GM23248 (cell line): ENCODE measurements at regions not wholly inside any gene's neighbourhood (a gene's known extent, or its start where the extent isn't known, plus 50 kb on each side); places are given as distances from the start of the nearest gene placed in this dataset.

ENCODE experiments used
- DNase-seq: peaks from one replicate; pipeline ENCODE4 v3.0.0-alpha.2; 2015
- H2AFZ ChIP-seq: fragments of 200-600 bp; sonication (generic); 2 replicates; pipeline ENCODE4 v1.6.1; 2016; ENCODE audit warnings: antibody characterized with exemption
- H3F3A ChIP-seq: fragments of 200-600 bp; sonication (generic); 2 replicates; pipeline ENCODE4 v1.6.1; 2016; ENCODE audit warnings: mild to moderate bottlenecking, antibody characterized with exemption, mixed run types; ENCODE audit not compliant: insufficient read depth
- H3K27ac ChIP-seq: fragments of 200-600 bp; sonication (generic); 2 replicates; pipeline ENCODE4 v1.5.1; 2016; ENCODE audit warnings: mild to moderate bottlenecking
- H3K27me3 ChIP-seq: fragments of 200-600 bp; sonication (generic); replicated peaks from 2 replicates; pipeline ENCODE4 v1.6.1; 2016; ENCODE audit warnings: mild to moderate bottlenecking; ENCODE audit not compliant: insufficient read depth
- H3K36me3 ChIP-seq: fragments of 200-600 bp; sonication (generic); 2 replicates; pipeline ENCODE4 v1.6.1; 2016; ENCODE audit warnings: low read depth, mild to moderate bottlenecking
- H3K4me1 ChIP-seq: fragments of 200-600 bp; sonication (generic); 2 replicates; pipeline ENCODE4 v1.6.1; 2016; ENCODE audit warnings: mild to moderate bottlenecking; ENCODE audit not compliant: insufficient read depth
- H3K4me2 ChIP-seq: fragments of 200-600 bp; sonication (generic); one replicate; pipeline ENCODE4 v1.6.1; 2016; ENCODE audit warnings: mild to moderate bottlenecking; ENCODE audit not compliant: unreplicated experiment
- H3K4me3 ChIP-seq: fragments of 200-600 bp; sonication (generic); 2 replicates; pipeline ENCODE4 v1.5.1; 2016; ENCODE audit warnings: mild to moderate bottlenecking
- H3K79me2 ChIP-seq: fragments of 200-600 bp; sonication (generic); 2 replicates; pipeline ENCODE4 v1.6.1; 2016; ENCODE audit warnings: mild to moderate bottlenecking; ENCODE audit not compliant: insufficient read depth
- H3K9ac ChIP-seq: fragments of 200-600 bp; sonication (generic); 2 replicates; pipeline ENCODE4 v1.6.1; 2016; ENCODE audit warnings: mild to moderate bottlenecking
- H3K9me2 ChIP-seq: fragments of 200-600 bp; sonication (generic); 2 replicates; pipeline ENCODE4 v1.6.1; 2016; ENCODE audit warnings: mixed run types, mild to moderate bottlenecking, moderate library complexity; ENCODE audit not compliant: insufficient read depth
- H3K9me3 ChIP-seq: fragments of 200-600 bp; sonication (generic); one replicate; pipeline ENCODE4 v1.6.1; 2017; ENCODE audit warnings: low read depth
- H4K20me1 ChIP-seq: fragments of 200-600 bp; sonication (generic); 2 replicates; pipeline ENCODE4 v1.6.0; 2016; ENCODE audit not compliant: insufficient read depth
- EZH2 ChIP-seq: fragments of 200-600 bp; sonication (generic); IDR thresholded peaks from 2 replicates; pipeline ENCODE4 v1.6.1; 2018; ENCODE audit warnings: antibody characterized with exemption, mild to moderate bottlenecking; ENCODE audit not compliant: insufficient read depth, poor library complexity, severe bottlenecking
- EZH2phosphoT487 ChIP-seq: fragments of 200-600 bp; sonication (generic); IDR thresholded peaks from 2 replicates; pipeline ENCODE4 v1.6.1; 2018; ENCODE audit warnings: antibody characterized with exemption, moderate library complexity, mild to moderate bottlenecking, low read depth; ENCODE audit not compliant: insufficient read depth
- WGBS, 2 experiments: methylation state at CpG; one replicate each; pipeline ENCODE4 v1.1.6; 2015 to 2017; ENCODE audit warnings: low lambda C conversion rate in 2 of 2, low coverage in 1 of 2; ENCODE audit errors: missing lambda C conversion rate in 2 of 2; 5-methylcytosine and 5-hydroxymethylcytosine counted together
- in situ Hi-C: fragments of 300-500 bp; cut with MboI; formaldehyde crosslinking; loops from 2 replicates; pipeline ENCODE4 v1.15.0; 2020

- no peaks in the 10 kb centered on the region for H3F3A ChIP-seq
- no peak for DNase-seq
- H3K36me3 ChIP-seq, result no peaks in the 10 kb centered on the region
- H3K4me2 ChIP-seq, result no peak overlapping the region
- in situ Hi-C loops, result no loop called here
- 48 to 58% methylated on average over 3 of the region's 3 CpGs for WGBS, 2 experiments
- no peak overlapping the region for H2AFZ ChIP-seq
- H3K9ac ChIP-seq, result no peak overlapping the region
- TF ChIP-seq EZH2phosphoT487 (no peak), EZH2 (no peak)
- H3K27me3 ChIP-seq, result peaks cover 9% of the 10 kb centered on the region
- no peaks in the 10 kb centered on the region for H3K79me2 ChIP-seq
- H3K27ac ChIP-seq, result no peak overlapping the region
- no peaks in the 10 kb centered on the region for H3K4me1 ChIP-seq
- no peaks in the 10 kb centered on the region for H4K20me1 ChIP-seq
- no peaks in the 10 kb centered on the region for H3K9me3 ChIP-seq
- no peak overlapping the region for H3K4me3 ChIP-seq
- no peaks in the 10 kb centered on the region for H3K9me2 ChIP-seq
These were observed 227.6 kb upstream of the PDE3A start for GRCh38 chr12:20140751-20141150.

DNA sequence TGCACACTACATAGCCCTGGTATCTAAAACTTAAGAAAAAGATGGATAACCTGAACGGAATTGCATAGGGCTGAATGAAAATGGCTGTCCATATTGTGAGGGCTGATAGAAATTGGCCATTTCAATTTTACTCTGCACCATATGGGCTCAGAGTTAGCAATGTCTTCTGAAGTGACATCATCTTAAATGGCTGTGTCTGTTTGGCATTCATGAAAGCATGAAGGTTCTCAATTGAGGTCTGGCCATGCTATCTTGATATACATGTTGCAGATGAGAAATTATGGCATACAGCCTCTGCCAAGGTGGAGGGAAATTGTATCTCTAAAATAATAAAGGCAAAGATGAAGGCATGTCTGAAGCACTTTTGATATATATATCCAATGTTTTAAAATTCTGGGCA, 226.0 kb upstream of the PDE3A start:
- no peaks in the 10 kb centered on the region for H3F3A ChIP-seq
- H2AFZ ChIP-seq, result no peak overlapping the region
- no peaks in the 10 kb centered on the region for H3K9me3 ChIP-seq
- H3K27me3 ChIP-seq, result peaks cover 10% of the 10 kb centered on the region
- no peaks in the 10 kb centered on the region for H3K4me1 ChIP-seq
- no peaks in the 10 kb centered on the region for H3K79me2 ChIP-seq
- no peaks in the 10 kb centered on the region for H3K9me2 ChIP-seq
- 29 to 49% methylated on average over 1 of the region's 1 CpG for WGBS, 2 experiments
- no peak overlapping the region for H3K4me3 ChIP-seq
- no peak overlapping the region for H3K4me2 ChIP-seq
- TF ChIP-seq EZH2, result no peak
- TF ChIP-seq EZH2phosphoT487, result no peak
- in situ Hi-C loops, result no loop called here
- no peak for DNase-seq
- H4K20me1 ChIP-seq, result no peaks in the 10 kb centered on the region
- no peak overlapping the region for H3K27ac ChIP-seq
- no peak overlapping the region for H3K9ac ChIP-seq
- H3K36me3 ChIP-seq, result no peaks in the 10 kb centered on the region

DNA sequence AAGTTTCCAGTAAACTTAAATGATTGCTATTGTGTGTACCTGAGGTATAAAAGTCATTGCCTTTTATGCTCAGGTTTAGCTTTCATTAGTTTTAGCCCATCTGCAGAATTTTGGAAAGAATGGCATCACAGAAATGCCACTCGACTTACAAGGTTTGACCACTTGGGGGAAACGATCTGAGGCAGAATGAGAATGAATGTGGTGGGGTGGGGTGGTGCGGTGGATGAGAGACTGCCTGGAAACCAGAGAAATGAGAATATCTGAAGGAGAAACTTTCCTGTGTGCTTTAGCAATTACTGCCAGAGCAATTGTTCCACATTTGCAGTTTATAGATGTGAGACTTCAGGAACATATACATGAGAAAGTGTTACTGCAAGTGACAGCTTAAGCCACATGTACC, 225.4 kb upstream of the PDE3A start:
- Histone ChIP-seq H3K27ac (no peak overlapping the region), H4K20me1 (no peaks in the 10 kb centered on the region), H3K9ac (no peak overlapping the region), H3K79me2 (no peaks in the 10 kb centered on the region), H3K9me3 (no peaks in the 10 kb centered on the region), H2AFZ (no peak overlapping the region), H3K27me3 (peaks cover 10% of the 10 kb centered on the region), H3F3A (no peaks in the 10 kb centered on the region), H3K36me3 (no peaks in the 10 kb centered on the region), H3K9me2 (no peaks in the 10 kb centered on the region), H3K4me1 (no peaks in the 10 kb centered on the region), H3K4me2 (no peak overlapping the region), H3K4me3 (no peak overlapping the region)
- no peak for DNase-seq
- in situ Hi-C loops, result no loop called here
- 17 to 19% methylated on average over 3 of the region's 3 CpGs for WGBS, 2 experiments
- no peak for TF ChIP-seq EZH2
- no peak for TF ChIP-seq EZH2phosphoT487

DNA sequence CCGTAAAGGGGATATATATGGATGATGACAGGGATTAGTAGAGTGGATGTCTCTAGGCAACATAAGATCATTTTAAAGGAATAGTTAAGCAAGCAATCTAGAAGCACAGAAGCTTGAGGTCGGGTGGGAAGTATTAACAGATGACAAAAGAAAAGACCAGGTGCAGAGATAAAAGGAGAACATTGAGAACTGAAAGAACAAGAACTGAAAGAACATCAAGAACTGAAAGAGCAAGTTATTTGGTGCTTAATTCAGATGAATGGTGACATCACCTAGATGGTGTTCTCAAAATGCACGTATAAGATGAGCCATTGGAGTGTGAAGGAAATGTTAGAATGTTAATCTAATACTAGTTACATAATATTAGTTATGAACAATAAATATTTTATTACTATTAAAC, 224.0 kb upstream of the PDE3A start:
- Histone ChIP-seq H3K27me3 (peaks cover 10% of the 10 kb centered on the region), H3K9me2 (no peaks in the 10 kb centered on the region), H3K27ac (no peak overlapping the region), H3K36me3 (no peaks in the 10 kb centered on the region), H3F3A (no peaks in the 10 kb centered on the region), H3K4me2 (no peak overlapping the region), H3K79me2 (no peaks in the 10 kb centered on the region), H3K4me3 (no peak overlapping the region), H2AFZ (no peak overlapping the region), H3K9ac (no peak overlapping the region), H3K9me3 (no peaks in the 10 kb centered on the region), H3K4me1 (no peaks in the 10 kb centered on the region), H4K20me1 (no peaks in the 10 kb centered on the region)
- TF ChIP-seq EZH2, result no peak
- TF ChIP-seq EZH2phosphoT487, result no peak
- DNase-seq, result no peak
- 20 to 29% methylated on average over 3 of the region's 3 CpGs for WGBS, 2 experiments
- in situ Hi-C loops, result no loop called here

- Histone ChIP-seq H3K27me3 (peaks cover 10% of the 10 kb centered on the region), H3K9me3 (no peaks in the 10 kb centered on the region), H4K20me1 (no peaks in the 10 kb centered on the region), H3K4me1 (no peaks in the 10 kb centered on the region), H3K9ac (no peak overlapping the region), H3F3A (no peaks in the 10 kb centered on the region), H3K9me2 (no peaks in the 10 kb centered on the region), H3K79me2 (no peaks in the 10 kb centered on the region), H3K36me3 (no peaks in the 10 kb centered on the region), H2AFZ (no peak overlapping the region), H3K27ac (no peak overlapping the region), H3K4me2 (no peak overlapping the region), H3K4me3 (no peak overlapping the region)
- in situ Hi-C loops, result no loop called here
- TF ChIP-seq EZH2phosphoT487 (no peak), EZH2 (no peak)
- DNase-seq, result no peak
- 34 to 37% methylated on average over 1 of the region's 1 CpG for WGBS, 2 experiments
These were observed 220.1 kb upstream of the PDE3A start for GRCh38 chr12:20148241-20148640.
